HG03095 (cell line): ENCODE measurements at regions not wholly inside any gene's neighbourhood (a gene's known extent, or its start where the extent isn't known, plus 50 kb on each side); places are given as distances from the start of the nearest gene placed in this dataset.
"Not testable (repeated sequence)": the region's sequence is repeated elsewhere in the genome, so short reads cannot be mapped to it uniquely, and the experiment has no call there.

ENCODE experiments used
- ATAC-seq: cut with Tn5 transposase; IDR thresholded peaks from one replicate; pipeline ENCODE4 v1.9.1; 2021; ENCODE audit warnings: moderate library complexity; ENCODE audit not compliant: unreplicated experiment

DNA sequence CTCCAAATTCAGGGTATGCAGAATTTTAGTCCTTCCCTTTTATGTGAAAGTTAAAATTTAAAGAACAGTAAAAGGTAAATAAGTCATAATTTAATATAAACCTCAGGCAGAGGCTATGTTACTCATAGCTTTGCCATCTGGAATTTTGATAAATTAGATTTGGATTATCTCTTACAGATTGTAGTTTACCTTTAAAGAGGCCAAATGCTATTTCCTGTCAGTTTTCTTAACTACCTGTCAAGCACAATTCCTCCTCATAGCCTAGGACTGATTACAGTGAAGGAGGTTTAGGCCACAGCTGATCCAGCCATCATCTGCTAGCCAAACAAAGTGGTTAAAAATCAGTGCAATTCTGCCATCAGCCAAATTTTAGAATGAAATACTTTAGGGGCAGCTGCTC, 128.1 kb downstream of the MFAP3L start:
- no peak for ATAC-seq

DNA sequence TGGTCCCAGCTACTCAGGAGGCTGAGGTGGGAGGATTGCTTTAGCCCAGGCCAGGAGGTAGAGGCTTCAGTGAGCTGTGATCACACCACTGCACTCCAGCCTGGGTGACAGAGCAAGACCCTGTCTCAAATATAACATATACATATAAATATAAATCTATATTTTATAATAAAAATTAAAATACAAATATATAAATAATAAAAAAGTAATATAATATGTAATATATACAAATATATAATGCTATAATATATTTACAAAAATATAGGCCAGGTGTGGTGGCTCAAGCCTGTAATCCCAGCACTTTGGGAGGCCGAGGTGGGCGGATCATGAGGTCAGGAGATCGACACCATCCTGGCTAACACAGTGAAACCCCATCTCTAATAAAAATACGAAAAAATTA, 131.4 kb downstream of the MFAP3L start:
- not testable (repeated sequence) for ATAC-seq

DNA sequence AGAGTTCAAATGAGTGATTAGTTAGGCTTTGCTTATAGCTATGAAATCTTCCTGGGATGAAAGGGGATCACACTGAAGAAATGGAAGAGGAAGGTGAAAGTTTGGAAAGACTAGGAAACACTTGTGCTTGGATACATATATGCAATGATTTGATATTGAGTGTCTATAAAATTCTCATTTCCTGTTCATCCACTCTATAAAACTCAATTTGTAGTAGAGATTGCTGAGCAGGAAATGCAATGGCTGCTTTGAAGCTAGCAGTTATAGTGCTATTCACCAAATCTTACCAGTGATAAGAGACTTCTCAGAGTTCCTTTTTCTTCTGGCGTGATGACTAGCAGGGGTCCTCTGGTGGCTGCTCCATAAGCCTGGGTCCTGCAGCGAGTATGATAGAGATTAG, 128.1 kb upstream of the HPF1 start:
- ATAC-seq = no peak

DNA sequence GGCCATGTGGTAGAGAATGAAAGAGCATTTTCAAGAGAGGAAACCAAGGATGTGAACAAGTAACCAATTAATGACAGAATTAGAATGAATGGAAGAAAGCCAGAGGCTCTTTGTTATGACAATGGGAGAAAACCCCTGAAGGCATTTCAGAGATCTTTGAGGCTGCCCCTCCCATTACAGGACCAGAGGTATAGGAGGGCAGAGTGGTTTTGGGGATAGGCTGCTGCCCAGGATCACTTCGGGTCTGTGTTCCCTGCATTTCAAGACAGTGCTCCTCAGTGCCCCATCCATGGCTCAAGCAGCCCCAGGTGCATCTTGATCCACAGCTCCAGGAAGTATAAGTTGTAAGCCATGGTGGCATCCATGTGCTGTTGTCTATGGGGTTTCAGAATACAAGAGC, 124.0 kb upstream of the HPF1 start:
- ATAC-seq = no peak

- no peak for ATAC-seq
Measured at GRCh38 chr4:169870507-169870906, 112.8 kb upstream of the HPF1 start.

GRCh38 chr4:169869490-169869889, 111.7 kb upstream of the HPF1 start:
- no peak for ATAC-seq

DNA sequence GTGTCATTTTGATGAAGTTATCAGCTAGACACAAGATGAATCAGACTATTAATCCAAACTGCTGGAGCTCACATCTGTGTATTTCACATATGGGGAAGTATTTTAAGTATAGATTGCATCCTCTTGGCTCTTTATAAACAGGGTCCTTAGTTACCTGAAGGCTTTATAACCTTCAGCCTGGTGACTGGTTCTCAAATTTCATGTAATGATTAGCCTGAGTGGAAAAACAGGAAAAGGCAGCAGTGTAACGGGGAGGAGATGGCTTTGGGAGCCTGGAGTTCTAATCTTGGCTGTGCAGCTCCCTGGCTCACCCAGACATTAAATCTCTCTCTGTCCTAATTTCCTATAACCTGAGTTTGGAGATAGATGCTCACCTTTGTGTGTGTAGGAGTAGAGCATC, 103.8 kb upstream of the HPF1 start:
- ATAC-seq = no peak

DNA sequence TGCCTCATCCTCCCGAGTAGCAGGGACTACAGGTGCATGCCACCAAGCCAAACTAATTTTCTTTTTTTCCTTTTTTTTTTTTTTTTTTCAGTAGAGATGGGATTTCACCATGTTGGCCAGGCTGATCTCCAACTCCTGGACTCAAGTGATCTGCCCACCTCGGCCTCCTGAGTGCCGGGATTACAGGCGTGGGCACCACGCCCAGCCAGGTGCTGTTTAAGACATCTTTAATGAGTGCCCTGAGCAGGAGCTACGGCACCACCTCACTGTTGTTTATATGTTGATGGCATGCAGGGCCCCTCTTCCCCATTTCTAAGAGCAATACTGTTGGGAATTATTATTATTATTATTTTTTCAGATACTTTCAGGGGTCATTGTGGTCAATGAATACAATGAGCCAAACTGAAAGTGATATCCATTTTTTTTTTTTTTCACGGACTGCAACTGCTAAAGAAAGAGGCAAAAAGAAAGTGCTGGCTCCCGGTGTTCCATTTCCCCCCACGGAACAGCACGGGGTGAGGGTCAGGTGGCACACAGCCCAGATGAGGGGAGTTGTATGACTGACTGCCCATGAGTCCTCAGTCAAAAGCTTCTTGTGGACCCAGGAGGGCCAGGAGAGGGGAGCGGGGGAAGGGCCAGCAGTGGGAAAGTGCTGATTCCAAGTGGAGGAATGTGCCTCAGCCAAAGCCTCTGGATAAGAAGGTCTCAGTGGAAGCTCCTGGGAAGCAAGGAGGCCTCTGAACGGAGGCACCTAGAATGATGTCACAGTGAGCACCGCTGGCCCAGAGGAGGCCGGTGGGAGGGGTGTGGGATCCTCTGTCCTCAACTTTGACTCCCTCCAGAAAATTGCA, 101.8 kb upstream of the HPF1 start:
- ATAC-seq = no peak

GRCh38 chr4:169854090-169854489, 96.3 kb upstream of the HPF1 start:
- no peak for ATAC-seq

DNA sequence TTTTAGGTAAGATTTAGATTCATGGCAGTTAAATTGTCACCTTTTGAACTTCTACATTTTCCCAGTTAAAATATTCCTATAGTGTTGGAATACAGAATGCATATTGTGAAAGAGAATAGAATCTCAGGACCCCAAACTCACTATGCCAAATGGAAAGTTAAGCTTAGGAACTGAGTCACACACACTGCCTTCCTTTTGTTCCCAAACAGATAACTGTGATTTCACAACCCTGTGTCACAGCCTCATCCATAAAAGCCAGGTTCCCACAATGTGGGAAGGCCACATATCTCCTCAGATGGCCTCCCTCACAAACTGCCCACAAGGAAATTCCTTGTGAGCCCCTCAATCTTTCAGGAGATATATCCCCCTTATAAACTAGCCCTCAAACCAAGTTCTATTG, 94.7 kb upstream of the HPF1 start:
- ATAC-seq = no peak

DNA sequence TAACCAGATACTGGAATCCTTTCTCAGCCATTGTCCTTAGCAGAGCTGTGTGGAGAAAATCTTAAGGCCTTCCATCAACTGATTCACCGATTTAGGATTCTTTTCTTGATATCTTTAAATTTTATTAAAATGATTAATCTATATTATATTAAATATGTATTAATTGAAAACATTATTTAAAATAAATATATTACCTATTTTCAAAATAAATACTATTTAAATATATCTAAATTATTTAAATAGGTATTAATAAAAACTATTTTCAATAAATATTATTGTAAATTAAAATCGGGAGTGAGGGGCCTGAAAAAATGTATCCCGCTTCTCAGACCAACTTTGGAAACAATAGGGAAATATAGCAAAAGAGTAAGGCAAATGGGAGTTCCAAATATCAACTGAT, 94.0 kb upstream of the HPF1 start:
- no peak for ATAC-seq

- ATAC-seq = no peak
Measured at GRCh38 chr4:169849456-169849855, 91.7 kb upstream of the HPF1 start.

- ATAC-seq = no peak
Measured at GRCh38 chr4:169848018-169848417, 90.3 kb upstream of the HPF1 start.

DNA sequence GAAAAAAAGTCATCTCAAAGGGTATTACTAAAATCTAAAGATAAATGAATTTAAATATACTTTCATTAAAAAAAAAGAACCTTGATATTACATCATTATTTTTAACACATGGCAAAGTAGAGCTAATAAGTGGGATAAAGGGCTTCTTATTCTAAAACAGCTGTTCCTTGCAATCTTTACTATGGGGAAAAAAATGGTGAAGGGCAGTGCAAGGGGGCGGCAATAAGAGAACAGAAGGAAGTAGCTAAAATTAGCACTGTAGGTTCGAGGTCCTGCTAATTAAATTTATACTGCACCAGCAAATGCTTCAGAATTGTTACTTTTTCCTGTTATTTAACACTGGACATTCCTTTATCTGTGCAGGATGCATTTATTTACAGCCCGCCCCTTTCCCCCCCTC, 89.4 kb upstream of the HPF1 start:
- no peak for ATAC-seq

DNA sequence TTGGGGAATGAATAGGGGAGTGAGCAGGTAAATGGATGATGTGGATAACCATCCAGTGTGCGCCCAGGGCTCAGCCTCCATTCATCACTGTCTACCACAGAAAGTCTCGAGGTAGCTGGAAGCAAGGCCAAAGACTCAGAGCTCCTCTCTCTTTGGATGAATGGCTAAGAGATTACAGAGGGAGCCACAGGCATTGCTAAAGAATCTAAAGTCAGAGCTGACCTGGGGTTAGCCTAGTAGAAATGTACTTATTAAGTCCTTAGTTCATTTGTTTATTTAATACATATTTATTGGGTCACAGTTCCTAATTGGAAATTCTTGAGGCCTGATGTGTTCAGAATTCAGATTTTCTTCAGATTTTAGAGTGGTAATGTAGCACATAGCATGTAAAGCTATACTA, 88.7 kb upstream of the HPF1 start:
- no peak for ATAC-seq

DNA sequence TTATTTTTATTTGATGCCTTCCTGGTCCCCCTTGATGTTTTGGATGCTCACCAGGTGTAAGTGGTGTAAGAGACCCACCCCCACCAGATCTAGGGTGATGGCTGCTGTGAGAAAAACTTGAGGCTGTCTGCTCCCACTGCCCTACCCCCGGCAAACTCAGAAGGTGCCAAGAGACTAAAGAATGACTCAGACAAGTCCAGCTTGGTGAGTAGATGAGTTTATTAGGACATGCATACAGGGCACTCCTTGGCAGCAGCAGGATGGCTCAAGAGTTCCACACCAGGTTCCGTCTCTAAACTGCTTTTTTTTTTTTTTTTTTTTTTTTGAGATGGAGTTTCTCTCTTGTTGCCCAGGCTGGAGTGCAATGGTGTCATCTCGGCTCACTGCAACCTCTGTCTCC, 84.0 kb upstream of the HPF1 start:
- ATAC-seq = no peak

DNA sequence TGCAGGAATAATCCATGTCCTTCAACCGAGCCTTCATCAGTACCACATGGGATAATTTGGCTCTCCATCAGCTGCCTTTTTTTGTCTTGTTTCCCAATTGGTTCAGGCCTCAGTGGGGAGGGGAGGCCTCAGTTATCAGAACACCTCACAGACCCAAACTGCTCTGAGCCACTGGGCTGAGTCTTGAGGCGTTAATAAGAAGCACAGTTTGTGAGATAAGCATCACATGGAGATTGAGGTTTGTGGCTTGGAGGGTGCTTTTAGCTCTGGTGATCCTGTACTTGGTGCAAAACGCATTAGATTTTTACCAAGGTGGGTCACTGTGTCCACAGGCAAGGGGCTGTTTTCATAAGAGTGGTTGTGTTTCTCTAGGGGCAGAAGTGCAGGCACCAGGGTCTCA, 82.8 kb upstream of the HPF1 start:
- ATAC-seq = no peak

- ATAC-seq = not testable (repeated sequence)
Measured at GRCh38 chr4:169828329-169828728, 70.6 kb upstream of the HPF1 start.

DNA sequence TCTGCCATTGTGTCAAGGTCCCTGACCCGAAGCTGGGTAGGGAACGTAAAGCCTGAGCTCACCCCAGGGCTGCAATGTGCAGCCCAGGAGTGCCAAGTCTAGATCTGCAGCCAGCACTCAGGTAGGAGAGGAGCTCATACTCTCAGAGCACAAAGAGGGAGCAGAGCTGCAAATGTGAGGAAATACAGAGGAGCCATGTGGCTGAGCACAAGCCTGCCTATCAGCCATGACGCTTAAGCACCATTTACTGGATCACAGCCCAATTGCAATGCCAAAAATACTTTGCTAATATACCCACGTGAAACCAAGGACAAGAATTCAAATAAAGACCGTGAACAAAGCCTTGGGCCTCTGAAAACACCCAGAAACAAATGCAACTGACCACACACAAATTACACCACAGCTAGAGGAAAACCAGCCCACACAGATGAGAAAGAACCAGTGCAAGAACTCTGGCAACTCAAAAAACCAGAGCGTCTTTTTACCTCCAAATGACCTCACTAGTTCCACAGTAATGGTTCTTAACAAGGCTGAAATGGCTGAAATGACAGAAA, 69.0 kb upstream of the HPF1 start:
- ATAC-seq = no peak

DNA sequence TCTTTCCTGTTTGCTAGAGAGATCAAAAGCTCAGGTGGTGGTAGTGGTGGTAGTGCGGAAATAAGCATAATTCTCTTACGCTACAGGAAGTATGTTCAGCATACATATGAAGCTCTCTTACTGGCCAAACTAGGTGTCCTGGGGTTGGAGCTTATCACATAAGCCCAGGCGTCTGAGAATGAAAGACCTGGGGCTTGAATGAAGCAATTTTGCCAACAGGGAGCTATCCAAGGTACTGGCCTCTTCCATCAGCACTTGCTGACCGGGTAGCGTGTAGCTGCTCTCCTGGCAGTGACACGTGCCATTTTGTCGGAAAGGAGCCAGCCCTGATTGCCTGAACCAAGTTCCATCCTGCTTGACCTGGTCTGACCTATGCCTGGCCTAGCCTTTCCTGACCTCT, 65.9 kb upstream of the HPF1 start:
- ATAC-seq = no peak

- ATAC-seq = no peak
Measured at GRCh38 chr4:169821402-169821801, 63.7 kb upstream of the HPF1 start.

DNA sequence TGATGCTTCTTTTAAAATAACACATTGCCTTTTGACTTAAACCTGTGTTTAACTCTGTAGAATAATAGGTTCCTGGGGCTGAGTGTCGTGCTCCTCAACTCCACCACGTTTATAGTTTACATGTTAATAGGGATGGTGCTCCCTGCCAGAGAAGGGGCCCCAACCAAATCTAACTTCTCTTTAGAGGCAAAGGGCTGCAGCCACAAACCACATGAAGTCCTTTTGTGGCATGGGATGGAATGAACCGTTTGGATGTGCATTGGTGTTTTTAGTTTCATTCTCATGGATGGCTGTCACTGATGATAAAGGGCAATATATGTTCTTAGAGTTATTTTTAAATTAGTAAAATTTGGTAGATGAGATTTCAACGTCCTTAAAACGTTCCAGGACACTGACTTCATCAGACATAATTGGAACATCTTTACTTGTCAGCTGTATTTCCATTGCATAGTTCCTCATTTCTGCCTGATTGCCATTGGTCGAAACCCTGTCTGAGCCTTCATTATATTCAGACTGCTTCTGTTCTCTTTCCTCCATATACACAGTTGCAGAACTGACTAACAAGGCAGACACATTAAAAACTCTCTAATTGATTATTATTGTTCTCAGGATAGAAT, 60.4 kb upstream of the HPF1 start:
- no peak for ATAC-seq
